ENCODE measurements at regions not wholly inside any gene's neighbourhood (a gene's known extent, or its start where the extent isn't known, plus 50 kb on each side); places are given as distances from the start of the nearest gene placed in this dataset.

DNA sequence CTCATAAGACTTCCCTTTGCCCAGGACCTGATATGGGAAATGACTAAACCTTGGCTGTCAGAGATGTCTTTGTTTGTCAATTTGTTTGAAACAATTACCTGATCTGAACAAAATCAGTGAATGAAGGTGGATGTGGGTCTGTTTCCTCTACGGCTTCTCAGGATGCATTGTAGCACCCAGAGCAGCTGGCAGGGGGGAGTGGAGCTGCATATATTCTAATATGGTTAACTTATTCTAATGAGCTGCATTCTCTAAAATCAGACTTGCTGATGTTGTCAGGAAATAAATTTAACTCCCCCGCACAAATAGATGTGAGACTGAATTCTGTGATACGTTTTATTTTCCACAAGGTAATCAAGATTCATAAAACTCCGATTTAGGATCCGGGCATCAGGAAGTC is 665.4 kb downstream of the MAT2B start:
- H3K4me3 ChIP-seq (ENCODE audit: low read length): no peak overlapping the region
- DNase-seq (ENCODE audit: low read depth): no peak
- no peak for TF ChIP-seq CTCF (IDR thresholded peaks at IDR 0.05; ENCODE audit: insufficient read depth, low read depth, low read length, missing control alignments)

DNA sequence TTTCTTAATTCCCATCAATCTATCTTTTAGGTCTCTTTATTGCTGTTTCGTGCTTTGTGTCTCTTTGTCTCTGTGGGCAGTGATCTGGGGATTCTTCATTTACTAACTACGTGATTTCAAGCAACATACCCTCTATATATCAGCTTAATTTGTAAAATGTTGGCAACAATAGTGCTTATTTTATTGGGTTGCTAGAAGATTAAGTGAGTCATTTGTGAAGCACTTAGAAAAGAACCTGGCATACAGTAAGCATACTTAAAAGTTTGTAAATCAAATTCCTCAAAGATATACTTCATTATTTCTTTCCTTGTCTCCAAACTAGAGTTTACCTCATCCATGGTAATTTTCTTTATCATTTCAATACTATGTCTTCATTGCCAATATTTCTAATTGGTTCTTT is 669.7 kb downstream of the MAT2B start:
- TF ChIP-seq CTCF (IDR thresholded peaks at IDR 0.05; ENCODE audit: insufficient read depth, low read depth, low read length, missing control alignments): no peak
- DNase-seq (ENCODE audit: low read depth): peak; percentile 6
- no peak overlapping the region for H3K4me3 ChIP-seq (ENCODE audit: low read length)

DNA sequence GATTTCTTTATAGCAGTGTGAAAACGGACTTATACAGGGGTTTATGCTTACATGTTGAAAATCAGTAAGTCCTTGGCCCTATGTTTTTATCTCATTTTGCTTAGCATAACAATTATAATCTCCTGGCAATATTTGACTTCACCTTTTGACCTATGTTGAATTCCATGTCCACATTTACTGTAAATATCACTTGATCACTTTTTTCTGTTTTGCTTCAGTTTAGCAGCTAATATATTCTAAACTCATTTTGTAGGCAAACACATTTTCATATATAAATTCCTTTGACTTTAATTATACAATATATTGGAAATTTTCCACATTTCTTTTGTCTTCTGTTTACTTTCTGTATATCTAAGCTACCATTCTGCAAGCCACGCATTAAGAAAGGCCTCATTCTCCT is 674.0 kb downstream of the MAT2B start:
- DNase-seq (ENCODE audit: low read depth): no peak
- H3K4me3 ChIP-seq (ENCODE audit: low read length): no peak overlapping the region
- TF ChIP-seq CTCF (IDR thresholded peaks at IDR 0.05; ENCODE audit: insufficient read depth, low read depth, low read length, missing control alignments): no peak

GRCh38 chr5:164181604-164182003 is 676.2 kb downstream of the MAT2B start:
- TF ChIP-seq CTCF (IDR thresholded peaks at IDR 0.05; ENCODE audit: insufficient read depth, low read depth, low read length, missing control alignments): no peak
- DNase-seq (ENCODE audit: low read depth): no peak
- no peak overlapping the region for H3K4me3 ChIP-seq (ENCODE audit: low read length)

DNA sequence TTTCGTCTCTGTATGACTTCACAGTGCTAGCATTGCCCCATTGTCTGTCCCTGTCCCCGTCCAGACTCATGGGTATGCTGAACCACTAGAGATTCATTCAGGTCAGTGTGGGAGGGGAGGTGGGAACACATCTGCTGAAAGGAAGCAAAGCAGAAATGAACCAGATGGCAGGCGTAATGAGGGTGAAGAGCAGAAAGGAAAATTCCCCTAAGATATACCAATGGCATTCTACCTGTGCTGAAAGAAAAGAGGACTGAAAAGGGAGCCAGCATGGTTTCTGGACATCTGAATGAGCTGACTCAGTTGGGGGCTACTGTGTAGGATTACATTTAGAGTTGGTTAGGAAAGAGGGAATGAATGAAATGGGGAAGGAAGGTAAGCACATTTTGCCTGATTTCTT is 678.7 kb downstream of the MAT2B start:
- no peak for DNase-seq (ENCODE audit: low read depth)
- no peak for TF ChIP-seq CTCF (IDR thresholded peaks at IDR 0.05; ENCODE audit: insufficient read depth, low read depth, low read length, missing control alignments)
- H3K4me3 ChIP-seq (ENCODE audit: low read length): no peak overlapping the region

- TF ChIP-seq CTCF (IDR thresholded peaks at IDR 0.05; ENCODE audit: insufficient read depth, low read depth, low read length, missing control alignments): no peak
- no peak for DNase-seq (ENCODE audit: low read depth)
- no peak overlapping the region for H3K4me3 ChIP-seq (ENCODE audit: low read length)
Observed at GRCh38 chr5:164185000-164185399, 679.6 kb downstream of the MAT2B start.

- H3K4me3 ChIP-seq (ENCODE audit: low read length): no peak overlapping the region
- TF ChIP-seq CTCF (IDR thresholded peaks at IDR 0.05; ENCODE audit: insufficient read depth, low read depth, low read length, missing control alignments): no peak
- no peak for DNase-seq (ENCODE audit: low read depth)
Observed at GRCh38 chr5:164186550-164186949, 681.1 kb downstream of the MAT2B start.
